ENCODE measurements at regions not wholly inside any gene's neighbourhood (a gene's known extent, or its start where the extent isn't known, plus 50 kb on each side); places are given as distances from the start of the nearest gene placed in this dataset.

DNA sequence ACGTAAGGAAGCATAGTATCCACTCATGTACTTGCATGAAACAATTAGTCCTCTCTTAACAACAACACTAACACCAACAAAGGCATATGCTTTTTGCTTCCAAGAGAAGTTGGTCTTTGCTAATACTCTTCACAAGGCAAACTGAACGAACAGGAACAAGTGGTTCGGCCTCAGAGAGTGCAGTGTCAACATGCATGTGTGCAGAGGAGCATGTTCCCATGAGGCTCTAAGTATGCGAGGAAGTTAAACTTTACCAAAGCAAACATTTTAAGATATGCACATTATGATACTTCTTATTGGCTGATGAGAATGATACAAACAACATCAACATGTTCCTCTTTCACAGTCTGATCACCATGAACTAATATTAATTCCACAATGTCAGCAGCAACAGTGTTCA, 285.3 kb upstream of the IRX5 start:
- no peak overlapping the region for H3K4me3 ChIP-seq (ENCODE audit: insufficient read depth in 1 of 2, low read depth in 1 of 2, low read length in 2 of 2)
- no peaks in the 10 kb centered on the region for H3K9me3 ChIP-seq (ENCODE audit: control insufficient read depth, low read length)
- H3K4ac ChIP-seq (ENCODE audit: low read depth in 1 of 2, low read length in 2 of 2): no peak overlapping the region
- H3K18ac ChIP-seq (ENCODE audit: low read depth in 1 of 2, low read length in 2 of 2): no peak overlapping the region
- H4K8ac ChIP-seq (ENCODE audit: low read length): no peak overlapping the region
- no peak overlapping the region for H2BK5ac ChIP-seq (ENCODE audit: low read depth, low read length, poor library complexity, severe bottlenecking)
- H3K36me3 ChIP-seq (ENCODE audit: control insufficient read depth in 1 of 2, insufficient read depth in 2 of 2, low read depth in 1 of 2, low read length in 2 of 2): no peaks in the 10 kb centered on the region
- no peak overlapping the region for H3K9ac ChIP-seq (ENCODE audit: low read length)
- no peak overlapping the region for H2AFZ ChIP-seq (ENCODE audit: low read depth, low read length)
- H2BK120ac ChIP-seq (ENCODE audit: low read depth, low read length): no peak overlapping the region
- H3K27ac ChIP-seq (ENCODE audit: low read length, poor library complexity, severe bottlenecking): no peak overlapping the region
- H3K79me1 ChIP-seq (replicated peaks; ENCODE audit: low read length, poor library complexity, severe bottlenecking): no peaks in the 10 kb centered on the region
- no peak overlapping the region for H3K14ac ChIP-seq (ENCODE audit: low read length in 2 of 2)
- H3K23ac ChIP-seq (ENCODE audit: low read length in 2 of 2): no peak overlapping the region
- peaks cover 6% of the 10 kb centered on the region for H3K4me1 ChIP-seq (ENCODE audit: control insufficient read depth, insufficient read depth, low read depth, low read length)
- H2BK15ac ChIP-seq (ENCODE audit: low read depth, poor library complexity, severe bottlenecking): no peak overlapping the region
- 84% methylated on average over 3 of the region's 4 CpGs for WGBS
- H4K91ac ChIP-seq (ENCODE audit: low read length): no peak overlapping the region
- no peak overlapping the region for H3K4me2 ChIP-seq (ENCODE audit: low read length, poor library complexity, severe bottlenecking)
- DNase-seq: no peak
- no peak overlapping the region for H2AK5ac ChIP-seq (ENCODE audit: low read length, severe bottlenecking)
- peaks cover 0 to 4% of the 10 kb centered on the region in 2 experiments for H3K27me3 ChIP-seq (ENCODE audit: control insufficient read depth in 1 of 2, insufficient read depth in 1 of 2, low read length in 2 of 2)
- H2BK12ac ChIP-seq (ENCODE audit: low read length in 2 of 2): no peak overlapping the region

GRCh38 chr16:54636221-54636793, 294.4 kb upstream of the IRX5 start:
- Histone ChIP-seq H3K27ac (ENCODE audit: low read length, poor library complexity, severe bottlenecking) (no peak overlapping the region), H3K18ac (ENCODE audit: low read depth in 1 of 2, low read length in 2 of 2) (no peak overlapping the region), H2BK5ac (ENCODE audit: low read depth, low read length, poor library complexity, severe bottlenecking) (no peak overlapping the region), H2BK12ac (ENCODE audit: low read length in 2 of 2) (no peak overlapping the region), H2BK120ac (ENCODE audit: low read depth, low read length) (no peak overlapping the region), H3K14ac (ENCODE audit: low read length in 2 of 2) (no peak overlapping the region), H3K4me2 (ENCODE audit: low read length, poor library complexity, severe bottlenecking) (no peak overlapping the region), H3K36me3 (ENCODE audit: control insufficient read depth in 1 of 2, insufficient read depth in 2 of 2, low read depth in 1 of 2, low read length in 2 of 2) (no peaks in the 10 kb centered on the region), H3K9ac (ENCODE audit: low read length) (no peak overlapping the region), H4K8ac (ENCODE audit: low read length) (no peak overlapping the region), H2AK5ac (ENCODE audit: low read length, severe bottlenecking) (no peak overlapping the region), H3K27me3 (ENCODE audit: control insufficient read depth in 1 of 2, insufficient read depth in 1 of 2, low read length in 2 of 2) (peaks cover 0 to 9% of the 10 kb centered on the region in 2 experiments), H3K4ac (ENCODE audit: low read depth in 1 of 2, low read length in 2 of 2) (no peak overlapping the region), H2AFZ (ENCODE audit: low read depth, low read length) (no peak overlapping the region), H4K91ac (ENCODE audit: low read length) (no peak overlapping the region), H3K4me3 (ENCODE audit: insufficient read depth in 1 of 2, low read depth in 1 of 2, low read length in 2 of 2) (no peak overlapping the region), H3K4me1 (ENCODE audit: control insufficient read depth, insufficient read depth, low read depth, low read length) (no peaks in the 10 kb centered on the region), H2BK15ac (ENCODE audit: low read depth, poor library complexity, severe bottlenecking) (no peak overlapping the region), H3K9me3 (ENCODE audit: control insufficient read depth, low read length) (no peaks in the 10 kb centered on the region), H3K79me1 (replicated peaks; ENCODE audit: low read length, poor library complexity, severe bottlenecking) (no peaks in the 10 kb centered on the region), H3K23ac (ENCODE audit: low read length in 2 of 2) (no peak overlapping the region)
- no peak for DNase-seq
- WGBS: 84% methylated on average over 9 of the region's 10 CpGs

GRCh38 chr16:54633943-54634362, 296.7 kb upstream of the IRX5 start:
- Histone ChIP-seq H4K91ac (ENCODE audit: low read length) (no peak overlapping the region), H2BK12ac (ENCODE audit: low read length in 2 of 2) (no peak overlapping the region)

GRCh38 chr16:54632322-54633220, 298.1 kb upstream of the IRX5 start:
- Histone ChIP-seq H3K14ac (ENCODE audit: low read length in 2 of 2) (no peak overlapping the region), H3K23ac (ENCODE audit: low read length in 2 of 2) (no peak overlapping the region), H3K4ac (ENCODE audit: low read depth in 1 of 2, low read length in 2 of 2) (no peak overlapping the region), H3K4me3 (ENCODE audit: insufficient read depth in 1 of 2, low read depth in 1 of 2, low read length in 2 of 2) (no peak overlapping the region), H3K79me1 (replicated peaks; ENCODE audit: low read length, poor library complexity, severe bottlenecking) (no peaks in the 10 kb centered on the region), H2BK120ac (ENCODE audit: low read depth, low read length) (no peak overlapping the region), H3K4me2 (ENCODE audit: low read length, poor library complexity, severe bottlenecking) (no peak overlapping the region), H3K4me1 (ENCODE audit: control insufficient read depth, insufficient read depth, low read depth, low read length) (no peaks in the 10 kb centered on the region), H2BK15ac (ENCODE audit: low read depth, poor library complexity, severe bottlenecking) (no peak overlapping the region), H2AFZ (ENCODE audit: low read depth, low read length) (no peak overlapping the region), H3K9me3 (ENCODE audit: control insufficient read depth, low read length) (no peaks in the 10 kb centered on the region), H2BK5ac (ENCODE audit: low read depth, low read length, poor library complexity, severe bottlenecking) (no peak overlapping the region), H2BK12ac (ENCODE audit: low read length in 2 of 2) (no peak overlapping the region), H4K91ac (ENCODE audit: low read length) (no peak overlapping the region), H3K27ac (ENCODE audit: low read length, poor library complexity, severe bottlenecking) (no peak overlapping the region), H2AK5ac (ENCODE audit: low read length, severe bottlenecking) (no peak overlapping the region), H3K18ac (ENCODE audit: low read depth in 1 of 2, low read length in 2 of 2) (no peak overlapping the region), H4K8ac (ENCODE audit: low read length) (no peak overlapping the region), H3K27me3 (ENCODE audit: control insufficient read depth in 1 of 2, insufficient read depth in 1 of 2, low read length in 2 of 2) (peaks cover 0 to 9% of the 10 kb centered on the region in 2 experiments), H3K36me3 (ENCODE audit: control insufficient read depth in 1 of 2, insufficient read depth in 2 of 2, low read depth in 1 of 2, low read length in 2 of 2) (no peaks in the 10 kb centered on the region), H3K9ac (ENCODE audit: low read length) (peak overlapping the region; percentile 45)
- no peak for DNase-seq
- WGBS: 92% methylated on average over 6 of the region's 13 CpGs

More at GRCh38 chr16:54633943-54634362, 296.7 kb upstream of the IRX5 start:
- Histone ChIP-seq H3K23ac (ENCODE audit: low read length in 2 of 2) (no peak overlapping the region), H3K18ac (ENCODE audit: low read depth in 1 of 2, low read length in 2 of 2) (no peak overlapping the region), H3K27me3 (ENCODE audit: control insufficient read depth in 1 of 2, insufficient read depth in 1 of 2, low read length in 2 of 2) (peaks cover 0 to 9% of the 10 kb centered on the region in 2 experiments), H3K4me2 (ENCODE audit: low read length, poor library complexity, severe bottlenecking) (no peak overlapping the region), H3K9ac (ENCODE audit: low read length) (no peak overlapping the region), H3K4me3 (ENCODE audit: insufficient read depth in 1 of 2, low read depth in 1 of 2, low read length in 2 of 2) (no peak overlapping the region), H2AK5ac (ENCODE audit: low read length, severe bottlenecking) (no peak overlapping the region), H4K8ac (ENCODE audit: low read length) (no peak overlapping the region), H2BK120ac (ENCODE audit: low read depth, low read length) (no peak overlapping the region), H3K9me3 (ENCODE audit: control insufficient read depth, low read length) (no peaks in the 10 kb centered on the region), H3K4me1 (ENCODE audit: control insufficient read depth, insufficient read depth, low read depth, low read length) (no peaks in the 10 kb centered on the region), H3K4ac (ENCODE audit: low read depth in 1 of 2, low read length in 2 of 2) (no peak overlapping the region), H3K27ac (ENCODE audit: low read length, poor library complexity, severe bottlenecking) (no peak overlapping the region), H3K14ac (ENCODE audit: low read length in 2 of 2) (no peak overlapping the region), H3K79me1 (replicated peaks; ENCODE audit: low read length, poor library complexity, severe bottlenecking) (no peaks in the 10 kb centered on the region), H2BK5ac (ENCODE audit: low read depth, low read length, poor library complexity, severe bottlenecking) (no peak overlapping the region), H3K36me3 (ENCODE audit: control insufficient read depth in 1 of 2, insufficient read depth in 2 of 2, low read depth in 1 of 2, low read length in 2 of 2) (no peaks in the 10 kb centered on the region), H2AFZ (ENCODE audit: low read depth, low read length) (no peak overlapping the region), H2BK15ac (ENCODE audit: low read depth, poor library complexity, severe bottlenecking) (no peak overlapping the region)
- DNase-seq: no peak
- 82% methylated on average over 6 of the region's 6 CpGs for WGBS
